ENCODE measurements at regions not wholly inside any gene's neighbourhood (a gene's known extent, or its start where the extent isn't known, plus 50 kb on each side); places are given as distances from the start of the nearest gene placed in this dataset.

DNA sequence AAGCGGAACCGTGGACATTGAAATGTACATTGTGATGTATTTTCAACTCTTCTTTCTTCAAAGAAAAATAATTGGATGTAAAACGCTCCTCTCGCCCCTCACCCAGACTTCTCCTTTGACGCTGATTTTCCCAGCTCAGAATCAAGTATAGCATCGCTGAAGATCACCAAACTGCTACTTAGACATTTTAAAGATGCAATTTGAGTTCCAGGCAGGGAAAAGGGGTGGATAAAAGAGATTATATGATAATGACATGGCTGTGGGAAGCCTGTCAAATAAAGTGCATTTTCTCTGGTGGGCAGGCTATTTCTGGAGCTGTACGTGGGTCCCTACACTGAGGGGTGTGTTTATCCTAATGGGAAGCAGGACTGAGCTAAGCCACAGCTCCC lies 240.4 kb downstream of the CDC5L start:
- Mint-ChIP-seq H3K4me1 (peaks cover 66% of the 10 kb centered on the region), H3K27me3 (ENCODE audit: low read depth) (peaks cover 4% of the 10 kb centered on the region), H3K27ac (no peak overlapping the region), H3K9me3 (no peaks in the 10 kb centered on the region), H3K36me3 (no peaks in the 10 kb centered on the region), H3K4me3 (no peak overlapping the region)
- no peak for TF ChIP-seq ZNF317 (CRISPR knock-in tag; IDR thresholded peaks at IDR 0.05; ENCODE audit: borderline replicate concordance, low read depth)
- DNase-seq (ENCODE audit: low spot score): no peak
- ChIA-PET CTCF (interaction anchor here (1.0 to 8.4 kb wide), 6 partner anchors 28 to 173 kb away, joined by 4 to 186 read pairs (median 8); no protein-coding TSS in a partner anchor), POLR2A (no interaction called here)
- no peak for ATAC-seq

GRCh38 chr6:44628347-44628746 lies 240.8 kb downstream of the CDC5L start:
- no peaks in the 10 kb centered on the region for H3K36me3 Mint-ChIP-seq
- no peaks in the 10 kb centered on the region for H3K9me3 Mint-ChIP-seq
- H3K4me3 Mint-ChIP-seq: no peak overlapping the region
- POLR2A ChIA-PET: no interaction called here
- peaks cover 62% of the 10 kb centered on the region for H3K4me1 Mint-ChIP-seq
- CTCF ChIA-PET: interaction anchor here (1.7 to 8.4 kb wide), 3 partner anchors 35 to 153 kb away, joined by 9 to 186 read pairs (median 18); no protein-coding TSS in a partner anchor
- TF ChIP-seq HMGXB4 (CRISPR knock-in tag; IDR thresholded peaks at IDR 0.05) (no peak), NFE2L1 (CRISPR knock-in tag; IDR thresholded peaks at IDR 0.05) (no peak)
- TF ChIP-seq, protein P1, sequence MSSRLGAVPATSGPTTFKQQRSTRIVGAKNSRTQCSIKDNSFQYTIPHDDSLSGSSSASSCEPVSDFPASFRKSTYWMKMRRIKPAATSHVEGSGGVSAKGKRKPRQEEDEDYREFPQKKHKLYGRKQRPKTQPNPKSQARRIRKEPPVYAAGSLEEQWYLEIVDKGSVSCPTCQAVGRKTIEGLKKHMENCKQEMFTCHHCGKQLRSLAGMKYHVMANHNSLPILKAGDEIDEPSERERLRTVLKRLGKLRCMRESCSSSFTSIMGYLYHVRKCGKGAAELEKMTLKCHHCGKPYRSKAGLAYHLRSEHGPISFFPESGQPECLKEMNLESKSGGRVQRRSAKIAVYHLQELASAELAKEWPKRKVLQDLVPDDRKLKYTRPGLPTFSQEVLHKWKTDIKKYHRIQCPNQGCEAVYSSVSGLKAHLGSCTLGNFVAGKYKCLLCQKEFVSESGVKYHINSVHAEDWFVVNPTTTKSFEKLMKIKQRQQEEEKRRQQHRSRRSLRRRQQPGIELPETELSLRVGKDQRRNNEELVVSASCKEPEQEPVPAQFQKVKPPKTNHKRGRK (CRISPR knock-in tag; IDR thresholded peaks at IDR 0.05; ENCODE audit: borderline replicate concordance): no peak
- ATAC-seq: no peak
- H3K27ac Mint-ChIP-seq: no peak overlapping the region
- peaks cover 4% of the 10 kb centered on the region for H3K27me3 Mint-ChIP-seq (ENCODE audit: low read depth)
- no peak for DNase-seq (ENCODE audit: low spot score)

DNA sequence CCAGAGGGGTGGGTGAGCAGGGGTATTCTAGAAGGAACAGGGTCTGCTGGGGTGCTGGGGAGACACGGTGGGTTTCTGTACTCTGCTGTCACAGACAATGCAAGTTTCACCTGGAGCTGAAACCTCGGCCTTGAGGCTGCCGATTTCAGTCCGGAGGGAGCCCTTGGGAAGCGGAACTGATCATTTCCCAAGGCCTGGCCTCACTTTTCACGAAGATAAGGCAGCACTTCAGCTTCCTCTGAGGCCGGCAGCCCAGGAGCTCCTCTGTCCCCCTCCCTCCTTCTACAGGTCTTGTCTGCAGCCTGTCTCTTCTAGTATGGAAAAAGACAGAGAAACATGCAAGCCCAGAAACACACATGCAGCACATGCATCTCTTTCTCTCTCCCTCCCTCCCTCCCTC lies 242.1 kb downstream of the CDC5L start:
- TF ChIP-seq ZNF121 (CRISPR knock-in tag; IDR thresholded peaks at IDR 0.05) (no peak), GRHL2 (CRISPR knock-in tag; IDR thresholded peaks at IDR 0.05; ENCODE audit: insufficient replicate concordance, severe bottlenecking) (no peak), ZBTB21 (CRISPR knock-in tag; IDR thresholded peaks at IDR 0.05; ENCODE audit: borderline replicate concordance) (no peak), IRF2 (CRISPR knock-in tag; IDR thresholded peaks at IDR 0.05; ENCODE audit: borderline replicate concordance, low read depth) (no peak), KAT7 (CRISPR knock-in tag; IDR thresholded peaks at IDR 0.05; ENCODE audit: borderline replicate concordance) (no peak), SMAD3 (CRISPR knock-in tag; IDR thresholded peaks at IDR 0.05; ENCODE audit: borderline replicate concordance) (no peak), NR3C1 (CRISPR knock-in tag; conservative IDR thresholded peaks at IDR 0.05; ENCODE audit: low read depth) (no peak), NR2C2 (CRISPR knock-in tag; IDR thresholded peaks at IDR 0.05) (no peak), ELF4 (CRISPR knock-in tag; IDR thresholded peaks at IDR 0.05; ENCODE audit: low read depth) (no peak), PRDM15 (CRISPR knock-in tag; IDR thresholded peaks at IDR 0.05) (no peak)
- TF ChIP-seq, protein P2, sequence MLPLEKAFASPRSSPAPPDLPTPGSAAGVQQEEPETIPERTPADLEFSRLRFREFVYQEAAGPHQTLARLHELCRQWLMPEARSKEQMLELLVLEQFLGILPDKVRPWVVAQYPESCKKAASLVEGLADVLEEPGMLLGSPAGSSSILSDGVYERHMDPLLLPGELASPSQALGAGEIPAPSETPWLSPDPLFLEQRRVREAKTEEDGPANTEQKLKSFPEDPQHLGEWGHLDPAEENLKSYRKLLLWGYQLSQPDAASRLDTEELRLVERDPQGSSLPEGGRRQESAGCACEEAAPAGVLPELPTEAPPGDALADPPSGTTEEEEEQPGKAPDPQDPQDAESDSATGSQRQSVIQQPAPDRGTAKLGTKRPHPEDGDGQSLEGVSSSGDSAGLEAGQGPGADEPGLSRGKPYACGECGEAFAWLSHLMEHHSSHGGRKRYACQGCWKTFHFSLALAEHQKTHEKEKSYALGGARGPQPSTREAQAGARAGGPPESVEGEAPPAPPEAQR (CRISPR knock-in tag; IDR thresholded peaks at IDR 0.05): no peak
- no peak overlapping the region for H3K27ac Mint-ChIP-seq
- peaks cover 4% of the 10 kb centered on the region for H3K27me3 Mint-ChIP-seq (ENCODE audit: low read depth)
- DNase-seq (ENCODE audit: low spot score) (no peak), ATAC-seq (no peak)
- no peak overlapping the region for H3K4me3 Mint-ChIP-seq
- H3K36me3 Mint-ChIP-seq: no peaks in the 10 kb centered on the region
- no peaks in the 10 kb centered on the region for H3K9me3 Mint-ChIP-seq
- POLR2A ChIA-PET: interaction anchor here (1.2 kb wide), 1 partner anchor 792 kb away, joined by 4 read pairs; no protein-coding TSS in a partner anchor
- peaks cover 49% of the 10 kb centered on the region for H3K4me1 Mint-ChIP-seq
- CTCF ChIA-PET: interaction anchor here (0.6 to 8.4 kb wide), 25 partner anchors 9 to 1293 kb away, joined by 3 to 186 read pairs (median 6); partner anchors contain the start of gene SUPT3H
